Neural progenitor cell (in vitro differentiated cells): ENCODE measurements at regions not wholly inside any gene's neighbourhood (a gene's known extent, or its start where the extent isn't known, plus 50 kb on each side); places are given as distances from the start of the nearest gene placed in this dataset.

ENCODE experiments used
- CTCF ChIP-seq: fragments of 200-600 bp; sonication (generic); IDR thresholded peaks from 2 replicates; pipeline ENCODE4 v1.5.1; 2017; ENCODE audit warnings: antibody characterized with exemption, mild to moderate bottlenecking
- EZH2 ChIP-seq: fragments of 200-600 bp; sonication (generic); IDR thresholded peaks from 2 replicates; pipeline ENCODE4 v1.6.1; 2017; ENCODE audit warnings: antibody characterized with exemption, mild to moderate bottlenecking, moderate library complexity

- TF ChIP-seq CTCF (no peak), EZH2 (no peak)
Observed at GRCh38 chr22:27148886-27149470, 491.6 kb downstream of the MIAT start.
